Lower lobe of right lung (tissue), 2 donors: ENCODE measurements at regions not wholly inside any gene's neighbourhood (a gene's known extent, or its start where the extent isn't known, plus 50 kb on each side); places are given as distances from the start of the nearest gene placed in this dataset.

Experiments
- ATAC-seq, 2 donors: fragments of 200-7000 bp; cut with Tn5 transposase; one replicate each; pipeline ENCODE4 v1.9.1; 2020 to 2022; ENCODE audit warnings: mild to moderate bottlenecking in 2 of 2, moderate library complexity in 2 of 2
- DNase-seq: peaks from one replicate; pipeline ENCODE4 v3.0.0-alpha.2; 2020
- H3K27ac ChIP-seq: fragments of 200-600 bp; one replicate; pipeline ENCODE4 v1.8.0; 2022
- H3K27me3 ChIP-seq: fragments of 200-600 bp; one replicate; pipeline ENCODE4 v1.8.0; 2022; ENCODE audit warnings: low read depth
- H3K36me3 ChIP-seq: fragments of 200-600 bp; one replicate; pipeline ENCODE4 v1.8.0; 2022; ENCODE audit warnings: mild to moderate bottlenecking
- H3K4me1 ChIP-seq: fragments of 200-600 bp; one replicate; pipeline ENCODE4 v1.8.0; 2022
- H3K4me3 ChIP-seq: fragments of 200-600 bp; one replicate; pipeline ENCODE4 v1.8.0; 2022; ENCODE audit warnings: mild to moderate bottlenecking
- H3K9me3 ChIP-seq: fragments of 200-600 bp; one replicate; pipeline ENCODE4 v1.8.0; 2022
- CTCF ChIP-seq: fragments of 200-600 bp; IDR thresholded peaks from one replicate; pipeline ENCODE4 v1.8.0; 2022; ENCODE audit warnings: antibody characterized with exemption, mild to moderate bottlenecking
- intact Hi-C: fragments of 100-400 bp; cut with DNase I; formaldehyde crosslinking; loops from one replicate; pipeline ENCODE4 v1.11.0; 2022
- donor health status: DM: no; HTN: yes; CAD: no; lungs with severe emphysema.

- no peak for TF ChIP-seq CTCF
- DNase-seq: no peak
- no peak for ATAC-seq
- Histone ChIP-seq H3K9me3 (no peaks in the 10 kb centered on the region), H3K27ac (no peak overlapping the region), H3K36me3 (no peaks in the 10 kb centered on the region), H3K4me3 (no peak overlapping the region), H3K27me3 (peaks cover 20% of the 10 kb centered on the region), H3K4me1 (no peaks in the 10 kb centered on the region)
- intact Hi-C loops: no loop called here
Observed at GRCh38 chr22:48876951-48877350, 950.7 kb downstream of the BRD1 start.

GRCh38 chr22:48874956-48875355, 952.7 kb downstream of the BRD1 start:
- Histone ChIP-seq H3K4me1 (no peaks in the 10 kb centered on the region), H3K4me3 (no peak overlapping the region), H3K36me3 (no peaks in the 10 kb centered on the region), H3K27me3 (peaks cover 17% of the 10 kb centered on the region), H3K27ac (no peak overlapping the region), H3K9me3 (no peaks in the 10 kb centered on the region)
- DNase-seq (peak; percentile 13), ATAC-seq (no peak)
- intact Hi-C loops: no loop called here
- TF ChIP-seq CTCF: no peak

- no peaks in the 10 kb centered on the region for H3K4me1 ChIP-seq
- no peaks in the 10 kb centered on the region for H3K9me3 ChIP-seq
- no peak for ATAC-seq
- no peak overlapping the region for H3K27ac ChIP-seq
- no peaks in the 10 kb centered on the region for H3K36me3 ChIP-seq
- no peak for TF ChIP-seq CTCF
- no peak overlapping the region for H3K4me3 ChIP-seq
- intact Hi-C loops: no loop called here
- H3K27me3 ChIP-seq: peaks cover 17% of the 10 kb centered on the region
- no peak for DNase-seq
Observed at GRCh38 chr22:48873191-48873520, 954.5 kb downstream of the BRD1 start.

GRCh38 chr22:48872271-48873190, 955.1 kb downstream of the BRD1 start:
- DNase-seq: peak; percentile 26
- Histone ChIP-seq H3K27ac (no peak overlapping the region), H3K36me3 (no peaks in the 10 kb centered on the region), H3K9me3 (no peaks in the 10 kb centered on the region), H3K27me3 (peaks cover 13% of the 10 kb centered on the region), H3K4me3 (no peak overlapping the region), H3K4me1 (no peaks in the 10 kb centered on the region)
- no peak for TF ChIP-seq CTCF
- intact Hi-C loops: no loop called here
- ATAC-seq: no peak

- peaks cover 14% of the 10 kb centered on the region for H3K27me3 ChIP-seq
- no peak for TF ChIP-seq CTCF
- H3K4me1 ChIP-seq: no peaks in the 10 kb centered on the region
- H3K27ac ChIP-seq: no peak overlapping the region
- H3K4me3 ChIP-seq: no peak overlapping the region
- H3K36me3 ChIP-seq: no peaks in the 10 kb centered on the region
- H3K9me3 ChIP-seq: no peaks in the 10 kb centered on the region
- DNase-seq: peak; percentile 18
- ATAC-seq: no peak
- intact Hi-C loops: no loop called here
Observed at GRCh38 chr22:48871176-48871840, 956.4 kb downstream of the BRD1 start.
